Loucy (cell line): ENCODE measurements at regions not wholly inside any gene's neighbourhood (a gene's known extent, or its start where the extent isn't known, plus 50 kb on each side); places are given as distances from the start of the nearest gene placed in this dataset.

ENCODE experiments used
- H2AFZ ChIP-seq: fragments of 200-600 bp; sonication (generic); 2 replicates; pipeline ENCODE4 v1.6.0; 2016; ENCODE audit warnings: antibody characterized with exemption, mild to moderate bottlenecking, low read length, moderate library complexity
- H3F3A ChIP-seq: fragments of 200-600 bp; 2 replicates; pipeline ENCODE4 v1.6.0; 2016; ENCODE audit warnings: antibody characterized with exemption, low read depth, mild to moderate bottlenecking
- H3K27me3 ChIP-seq: fragments of 200-600 bp; sonication (generic); 2 replicates; pipeline ENCODE4 v1.6.1; 2014; ENCODE audit warnings: low read length, mild to moderate bottlenecking; ENCODE audit not compliant: insufficient read depth, poor library complexity, severe bottlenecking
- H3K36me3 ChIP-seq: fragments of 200-600 bp; sonication (generic); 2 replicates; pipeline ENCODE4 v1.6.1; 2016; ENCODE audit warnings: low read length; ENCODE audit not compliant: insufficient read depth
- H3K4me1 ChIP-seq: fragments of 200-600 bp; sonication (generic); 2 replicates; pipeline ENCODE4 v1.5.1; 2014; ENCODE audit warnings: low read length, mild to moderate bottlenecking; ENCODE audit not compliant: insufficient read depth, poor library complexity, severe bottlenecking
- H3K4me2 ChIP-seq: fragments of 200-600 bp; sonication (generic); 2 replicates; pipeline ENCODE4 v1.6.0; 2014; ENCODE audit warnings: antibody characterized with exemption, low read length, low read depth, mild to moderate bottlenecking; ENCODE audit not compliant: poor library complexity, severe bottlenecking
- H3K4me3 ChIP-seq: fragments of 200-600 bp; sonication (generic); 2 replicates; pipeline ENCODE4 v1.5.1; 2014; ENCODE audit warnings: low read length, mild to moderate bottlenecking, mixed read lengths; ENCODE audit not compliant: poor library complexity, severe bottlenecking
- H3K79me2 ChIP-seq: fragments of 200-600 bp; sonication (generic); 2 replicates; pipeline ENCODE4 v1.6.1; 2014; ENCODE audit warnings: low read length; ENCODE audit not compliant: insufficient read depth
- H3K9ac ChIP-seq: fragments of 200-600 bp; sonication (generic); 2 replicates; pipeline ENCODE4 v1.6.0; 2014; ENCODE audit warnings: mild to moderate bottlenecking, low read depth, low read length, moderate library complexity; ENCODE audit not compliant: poor library complexity, severe bottlenecking
- H3K9me2 ChIP-seq: fragments of 200-600 bp; sonication (generic); replicated peaks from 2 replicates; pipeline ENCODE4 v1.6.1; 2016; ENCODE audit warnings: low read depth, low read length, mixed read lengths
- H3K9me3 ChIP-seq: fragments of 200-600 bp; sonication (generic); 2 replicates; pipeline ENCODE4 v1.6.1; 2014; ENCODE audit warnings: mild to moderate bottlenecking, antibody characterized with exemption, low read length, low read depth; ENCODE audit not compliant: insufficient read depth
- H4K20me1 ChIP-seq: fragments of 200-600 bp; sonication (generic); 2 replicates; pipeline ENCODE4 v1.6.0; 2014; ENCODE audit warnings: antibody characterized with exemption, low read length, mild to moderate bottlenecking; ENCODE audit not compliant: insufficient read depth, poor library complexity, severe bottlenecking
- CTCF ChIP-seq: fragments of 200-600 bp; sonication (generic); conservative IDR thresholded peaks from 2 replicates; pipeline ENCODE4 v1.5.1; 2014; ENCODE audit warnings: mild to moderate bottlenecking, antibody characterized with exemption, low read length
- EZH2phosphoT487 ChIP-seq: fragments of 200-600 bp; IDR thresholded peaks from 2 replicates; pipeline ENCODE4 v1.6.1; 2018; ENCODE audit warnings: antibody characterized with exemption, mild to moderate bottlenecking, moderate library complexity, borderline replicate concordance

- no peaks in the 10 kb centered on the region for H3K9me3 ChIP-seq
- no peaks in the 10 kb centered on the region for H3F3A ChIP-seq
- no peak overlapping the region for H2AFZ ChIP-seq
- H3K9me2 ChIP-seq, result no peaks in the 10 kb centered on the region
- no peaks in the 10 kb centered on the region for H3K27me3 ChIP-seq
- no peak overlapping the region for H3K9ac ChIP-seq
- no peak overlapping the region for H3K4me2 ChIP-seq
- H3K36me3 ChIP-seq, result no peaks in the 10 kb centered on the region
- no peak overlapping the region for H3K4me3 ChIP-seq
- no peaks in the 10 kb centered on the region for H3K79me2 ChIP-seq
- H4K20me1 ChIP-seq, result no peaks in the 10 kb centered on the region
- no peaks in the 10 kb centered on the region for H3K4me1 ChIP-seq
- no peak for TF ChIP-seq EZH2phosphoT487
- TF ChIP-seq CTCF, result no peak
Measured at GRCh38 chr5:23316060-23316591, 191.3 kb upstream of the PRDM9 start.

- H4K20me1 ChIP-seq, result no peaks in the 10 kb centered on the region
- H3K9me2 ChIP-seq, result no peaks in the 10 kb centered on the region
- no peak overlapping the region for H3K4me3 ChIP-seq
- no peak overlapping the region for H2AFZ ChIP-seq
- no peak overlapping the region for H3K4me2 ChIP-seq
- TF ChIP-seq CTCF, result no peak
- no peak for TF ChIP-seq EZH2phosphoT487
- H3K4me1 ChIP-seq, result no peaks in the 10 kb centered on the region
- H3K27me3 ChIP-seq, result no peaks in the 10 kb centered on the region
- no peaks in the 10 kb centered on the region for H3K79me2 ChIP-seq
- H3K9ac ChIP-seq, result no peak overlapping the region
- H3F3A ChIP-seq, result no peaks in the 10 kb centered on the region
- no peaks in the 10 kb centered on the region for H3K36me3 ChIP-seq
- H3K9me3 ChIP-seq, result no peaks in the 10 kb centered on the region
Measured at GRCh38 chr5:23314827-23315226, 192.6 kb upstream of the PRDM9 start.

- H2AFZ ChIP-seq, result no peak overlapping the region
- no peak overlapping the region for H3K4me3 ChIP-seq
- H3K4me1 ChIP-seq, result no peaks in the 10 kb centered on the region
- H4K20me1 ChIP-seq, result no peaks in the 10 kb centered on the region
- H3F3A ChIP-seq, result no peaks in the 10 kb centered on the region
- no peak overlapping the region for H3K4me2 ChIP-seq
- H3K36me3 ChIP-seq, result no peaks in the 10 kb centered on the region
- no peaks in the 10 kb centered on the region for H3K9me2 ChIP-seq
- H3K9me3 ChIP-seq, result no peaks in the 10 kb centered on the region
- no peak overlapping the region for H3K9ac ChIP-seq
- no peaks in the 10 kb centered on the region for H3K27me3 ChIP-seq
- no peaks in the 10 kb centered on the region for H3K79me2 ChIP-seq
- TF ChIP-seq CTCF (no peak), EZH2phosphoT487 (no peak)
Measured at GRCh38 chr5:23305055-23305454, 202.4 kb upstream of the PRDM9 start.
